DMS 273 treated with DMSO at 0.1 percent for 48 hours (cell line): ENCODE measurements at regions not wholly inside any gene's neighbourhood (a gene's known extent, or its start where the extent isn't known, plus 50 kb on each side); places are given as distances from the start of the nearest gene placed in this dataset.
"Not testable (repeated sequence)": the region's sequence is repeated elsewhere in the genome, so short reads cannot be mapped to it uniquely, and the experiment has no call there.

Experiments used
- DNase-seq: peaks from one replicate; lab custom pipeline; 2025; lab: John Stamatoyannopoulos, UW

- DNase-seq, result no peak
Observed at GRCh38 chr1:95614197-95614596, 380.2 kb downstream of the RWDD3 start.

- no peak for DNase-seq
Observed at GRCh38 chr1:95615421-95615820, 381.4 kb downstream of the RWDD3 start.

DNA sequence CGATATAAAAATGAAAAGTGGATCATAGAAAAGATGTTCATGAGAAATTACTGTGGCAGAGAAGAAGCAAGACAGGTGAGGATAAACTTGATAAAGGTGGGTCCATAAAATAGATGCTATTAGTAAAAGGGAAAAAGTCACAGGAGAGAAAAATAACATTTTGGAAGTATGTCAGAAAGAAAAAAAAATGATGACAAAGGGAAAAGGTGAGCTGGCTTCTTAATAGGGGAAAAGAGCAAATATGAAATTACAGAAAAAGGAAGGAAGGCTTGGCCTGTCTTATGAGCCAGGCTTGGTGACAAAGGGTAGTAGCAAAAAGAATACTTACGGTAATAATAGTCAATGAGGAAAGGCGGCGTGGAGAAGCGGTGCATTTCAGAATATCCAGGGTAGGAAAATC, 386.1 kb downstream of the RWDD3 start:
- no peak for DNase-seq

GRCh38 chr1:95622609-95623008, 388.6 kb downstream of the RWDD3 start:
- no peak for DNase-seq

- no peak for DNase-seq
Observed at GRCh38 chr1:95625224-95625623, 391.2 kb downstream of the RWDD3 start.

GRCh38 chr1:95627244-95627643, 393.2 kb downstream of the RWDD3 start:
- no peak for DNase-seq

GRCh38 chr1:95631695-95632094, 397.7 kb downstream of the RWDD3 start:
- no peak for DNase-seq

GRCh38 chr1:95635811-95636210, 401.8 kb downstream of the RWDD3 start:
- no peak for DNase-seq

DNA sequence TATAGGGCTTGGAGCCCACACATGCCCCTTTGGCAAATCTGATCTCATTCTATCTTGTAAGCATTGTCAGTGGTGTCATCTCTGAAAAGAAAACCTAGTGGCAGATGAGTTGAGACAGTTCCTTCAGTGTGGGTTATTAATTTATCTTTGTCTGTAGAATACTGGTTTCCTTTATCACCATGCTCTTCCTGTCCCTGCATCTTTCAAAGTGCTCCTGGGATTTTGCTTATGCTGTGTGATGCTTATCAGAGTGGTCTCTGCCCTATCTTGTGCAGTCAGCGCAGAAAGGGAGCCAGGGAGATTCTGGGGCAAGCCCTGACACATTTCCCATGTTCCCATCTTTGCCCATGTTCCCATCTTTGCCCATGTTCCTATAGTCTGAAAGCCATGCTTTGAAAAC, 402.9 kb downstream of the RWDD3 start:
- DNase-seq, result no peak

DNA sequence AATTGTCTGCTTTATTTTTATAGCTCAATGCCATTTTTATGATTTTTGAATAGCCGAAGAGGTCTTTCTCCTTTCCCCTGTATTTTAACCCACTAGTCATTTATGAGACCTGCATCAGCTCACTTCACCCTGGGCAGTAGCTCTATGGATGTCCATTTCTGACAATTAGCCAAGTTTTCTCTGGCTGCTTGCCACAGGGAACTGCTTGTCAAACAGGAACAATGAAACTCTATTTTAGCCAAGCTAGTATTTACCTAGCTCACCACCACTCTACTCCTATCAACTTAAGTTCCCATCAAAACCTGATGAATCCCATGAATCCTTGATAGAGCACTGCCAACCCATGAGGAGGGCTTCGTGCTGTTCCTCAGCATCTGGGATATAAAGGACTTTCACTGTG, 406.7 kb downstream of the RWDD3 start:
- DNase-seq, result no peak

GRCh38 chr1:95641386-95641785, 407.4 kb downstream of the RWDD3 start:
- no peak for DNase-seq

GRCh38 chr1:95642035-95642434, 408.0 kb downstream of the RWDD3 start:
- DNase-seq, result no peak

DNA sequence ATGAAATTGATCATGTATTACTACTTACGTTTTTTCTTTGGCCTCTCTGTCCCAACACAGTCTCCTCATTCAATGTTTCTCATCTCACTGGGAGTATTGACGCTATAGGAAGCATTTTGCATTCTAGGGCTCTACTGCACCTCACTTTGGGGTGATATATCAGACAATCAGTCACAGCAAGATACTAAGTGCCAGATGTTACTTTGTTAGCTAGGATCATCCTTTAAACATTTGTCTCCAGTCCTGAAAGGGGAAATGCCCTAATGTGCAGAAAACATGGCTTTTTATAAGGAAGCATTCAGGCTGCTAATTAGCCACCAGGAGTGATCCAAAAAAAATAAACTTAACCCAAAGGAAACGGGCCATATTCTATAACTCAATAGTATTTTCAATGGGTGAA, 409.1 kb downstream of the RWDD3 start:
- DNase-seq, result no peak

- DNase-seq, result not testable (repeated sequence)
Observed at GRCh38 chr1:95645126-95645525, 411.1 kb downstream of the RWDD3 start.

- DNase-seq, result no peak
Observed at GRCh38 chr1:95650631-95651030, 416.6 kb downstream of the RWDD3 start.

GRCh38 chr1:95652423-95652965, 418.5 kb downstream of the RWDD3 start:
- DNase-seq, result no peak

GRCh38 chr1:95653618-95654017, 419.6 kb downstream of the RWDD3 start:
- DNase-seq, result peak; percentile 72

- no peak for DNase-seq
Observed at GRCh38 chr1:95655321-95656020, 421.5 kb downstream of the RWDD3 start.

- no peak for DNase-seq
Observed at GRCh38 chr1:95657248-95657647, 423.2 kb downstream of the RWDD3 start.

- DNase-seq, result no peak
Observed at GRCh38 chr1:95659166-95659565, 425.2 kb downstream of the RWDD3 start.

DNA sequence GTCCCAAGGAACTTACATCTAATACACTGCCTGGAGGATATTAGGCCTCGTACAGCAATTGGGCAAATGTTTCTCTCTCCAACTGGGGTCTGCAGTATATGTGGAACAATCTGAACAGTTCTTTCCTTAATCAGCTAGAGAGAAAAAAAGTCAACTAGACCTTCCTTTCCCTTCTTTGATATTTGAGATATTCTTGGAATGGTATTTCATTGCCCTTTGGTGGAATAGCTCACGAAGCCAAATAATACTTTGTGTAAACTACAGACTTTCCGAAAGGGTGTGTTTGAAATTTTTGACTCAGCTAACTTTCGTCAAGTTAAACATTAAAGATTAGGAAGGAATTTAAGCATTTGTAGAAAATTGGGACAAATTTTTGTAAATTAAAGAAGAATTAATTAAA, 425.6 kb downstream of the RWDD3 start:
- no peak for DNase-seq

- DNase-seq, result no peak
Observed at GRCh38 chr1:95660736-95661135, 426.7 kb downstream of the RWDD3 start.

GRCh38 chr1:95663530-95663929, 429.5 kb downstream of the RWDD3 start:
- not testable (repeated sequence) for DNase-seq

GRCh38 chr1:95668165-95668564, 434.2 kb downstream of the RWDD3 start:
- no peak for DNase-seq
